GM20431 (cell line): ENCODE measurements at regions not wholly inside any gene's neighbourhood (a gene's known extent, or its start where the extent isn't known, plus 50 kb on each side); places are given as distances from the start of the nearest gene placed in this dataset.

ENCODE experiments used
- in situ Hi-C: fragments of 300-500 bp; cut with MseI, MboI; formaldehyde crosslinking; loops from one replicate; pipeline ENCODE4 v1.15.0; 2020; ENCODE audit warnings: low sequenced_read_pairs; ENCODE audit not compliant: unreplicated experiment

DNA sequence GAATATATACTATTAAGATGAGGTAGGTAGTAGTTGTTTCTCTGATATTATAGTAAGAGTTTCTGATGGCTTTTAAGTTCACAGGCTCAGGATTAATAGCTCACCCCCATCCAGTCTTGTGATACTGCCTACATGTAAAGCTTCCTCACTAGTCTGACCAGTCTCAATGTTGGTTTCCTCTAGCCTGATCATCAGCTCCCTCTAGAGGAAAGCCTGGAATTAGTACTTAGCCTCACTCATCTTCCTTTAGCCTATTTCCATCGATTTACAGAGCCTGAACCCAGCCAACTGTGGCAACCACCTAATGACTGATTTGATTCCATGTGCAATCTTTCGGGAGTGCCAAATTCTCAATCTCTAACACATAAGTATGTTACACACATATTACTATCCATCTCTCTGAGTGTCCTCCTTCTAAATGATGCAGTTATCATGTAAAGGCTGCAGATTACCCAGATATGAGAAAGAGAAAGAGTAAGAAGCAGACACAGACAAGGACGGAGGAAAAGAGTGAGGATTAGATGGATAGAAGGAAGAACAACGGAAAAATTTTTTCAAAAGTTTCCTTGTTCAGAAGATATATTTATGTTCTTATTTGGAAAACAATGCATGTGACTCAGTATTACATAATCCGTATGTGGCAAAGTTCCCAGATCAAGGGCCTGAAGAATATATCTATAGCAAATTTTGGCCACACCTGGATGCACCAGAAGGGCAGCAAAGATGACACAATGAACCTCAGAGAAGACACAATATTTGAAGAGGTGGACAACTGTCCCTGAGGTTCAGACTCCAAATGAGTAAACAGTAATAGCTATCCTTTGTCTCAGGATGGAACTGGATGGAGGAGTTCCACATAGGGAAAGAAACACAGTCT is 333.7 kb downstream of the ELAVL2 start:
- in situ Hi-C loops, result no loop called here

DNA sequence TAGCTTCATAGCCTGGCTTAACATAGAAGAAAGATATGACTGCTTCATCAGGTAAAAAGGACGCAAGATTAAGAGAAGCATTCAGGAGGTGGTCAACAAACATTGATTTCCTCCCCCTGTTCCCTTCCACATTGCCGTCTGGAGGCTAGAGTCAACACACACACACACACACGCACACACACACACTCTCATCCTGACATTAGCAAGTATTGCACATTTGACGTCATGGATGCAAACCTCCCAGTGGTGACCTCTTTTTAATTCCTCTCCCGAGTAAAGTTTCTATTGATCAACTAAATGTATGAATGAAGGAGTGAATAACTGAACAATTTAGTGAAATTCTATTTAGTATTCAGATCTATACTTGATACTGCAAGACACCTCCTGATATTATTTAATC is 332.8 kb downstream of the ELAVL2 start:
- in situ Hi-C loops, result no loop called here

DNA sequence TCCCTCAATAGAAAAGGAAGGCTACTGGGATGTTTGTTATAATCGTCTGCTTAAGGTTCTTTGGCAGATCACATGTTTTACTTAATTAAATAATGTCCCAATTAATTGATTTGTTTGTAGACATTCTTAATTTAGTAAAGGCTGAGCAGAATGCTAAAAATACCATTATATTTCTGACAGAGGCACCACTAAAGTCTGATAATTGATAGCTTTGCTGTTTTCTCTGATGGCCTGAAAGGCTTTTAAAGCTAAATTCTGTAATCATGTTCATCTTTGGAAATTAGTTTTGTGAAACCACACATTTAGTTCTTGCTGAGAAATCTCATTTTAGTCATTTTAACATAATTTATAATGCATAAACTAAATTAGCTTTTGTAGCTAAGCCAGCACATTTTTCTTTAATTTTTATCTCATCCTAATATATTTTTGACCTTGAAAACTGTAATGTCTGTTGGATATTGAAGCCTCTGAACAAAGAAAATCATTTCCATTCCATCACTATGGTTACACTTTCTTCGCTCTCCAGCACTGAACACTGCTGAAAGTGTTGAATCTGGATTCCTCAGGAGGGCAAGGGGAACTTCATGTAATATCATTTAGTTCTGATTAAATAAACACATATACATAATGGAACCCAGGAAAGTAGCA is 329.4 kb downstream of the ELAVL2 start:
- in situ Hi-C loops, result no loop called here

DNA sequence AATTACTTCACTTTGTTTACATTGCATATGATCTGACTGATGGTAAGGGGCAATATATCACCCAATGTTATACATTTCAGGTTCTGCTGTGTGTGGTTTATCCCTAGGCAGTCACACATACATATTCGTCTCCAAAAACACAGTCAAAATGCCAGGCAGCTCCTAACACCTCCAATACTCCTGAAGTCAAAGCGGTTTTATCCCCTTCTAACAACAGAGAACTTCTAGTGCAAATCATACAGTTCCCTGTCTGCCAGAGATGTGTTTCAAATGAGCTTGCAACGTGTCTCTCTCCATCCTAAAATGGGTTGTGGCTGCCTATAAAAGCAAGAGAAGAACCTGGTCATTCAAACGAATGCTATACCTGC is 328.9 kb downstream of the ELAVL2 start:
- in situ Hi-C loops, result no loop called here

DNA sequence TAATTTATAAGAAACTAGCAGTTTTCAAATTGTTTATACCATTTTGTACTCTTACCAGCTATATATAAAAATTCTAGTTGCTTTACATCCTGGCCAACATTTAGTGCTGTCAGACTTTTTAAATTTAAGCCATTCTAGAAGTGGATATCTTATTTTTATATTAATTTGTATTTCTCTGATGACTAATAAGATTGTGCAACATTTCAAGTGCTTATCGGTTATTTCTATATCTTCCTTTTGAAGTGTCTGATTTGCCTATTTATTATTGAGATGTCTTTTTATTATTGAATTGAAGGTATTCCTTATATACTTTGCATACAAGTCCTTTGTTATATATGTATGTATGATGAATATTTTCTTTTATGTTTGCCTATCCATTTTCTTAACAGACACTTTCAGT is 324.0 kb downstream of the ELAVL2 start:
- in situ Hi-C loops, result no loop called here

DNA sequence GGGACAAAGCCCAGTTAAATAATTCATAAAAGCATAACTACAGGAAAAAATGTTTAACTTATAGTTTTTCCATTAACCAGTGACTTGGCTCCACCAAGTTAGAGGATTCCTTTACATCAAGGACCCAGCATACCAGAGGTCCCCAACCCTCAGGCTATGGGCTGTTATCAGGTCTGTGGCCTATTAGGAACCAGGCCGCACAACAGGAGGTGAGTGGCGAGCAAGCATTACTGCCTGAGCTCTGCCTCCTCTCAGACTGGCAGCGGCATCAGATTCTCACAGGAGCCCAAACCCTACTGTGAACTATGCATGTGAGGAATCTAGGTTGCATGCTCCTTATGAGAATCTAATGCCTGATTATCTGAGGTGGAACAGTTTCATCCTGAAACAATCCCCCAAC is 303.1 kb downstream of the ELAVL2 start:
- in situ Hi-C loops, result no loop called here

DNA sequence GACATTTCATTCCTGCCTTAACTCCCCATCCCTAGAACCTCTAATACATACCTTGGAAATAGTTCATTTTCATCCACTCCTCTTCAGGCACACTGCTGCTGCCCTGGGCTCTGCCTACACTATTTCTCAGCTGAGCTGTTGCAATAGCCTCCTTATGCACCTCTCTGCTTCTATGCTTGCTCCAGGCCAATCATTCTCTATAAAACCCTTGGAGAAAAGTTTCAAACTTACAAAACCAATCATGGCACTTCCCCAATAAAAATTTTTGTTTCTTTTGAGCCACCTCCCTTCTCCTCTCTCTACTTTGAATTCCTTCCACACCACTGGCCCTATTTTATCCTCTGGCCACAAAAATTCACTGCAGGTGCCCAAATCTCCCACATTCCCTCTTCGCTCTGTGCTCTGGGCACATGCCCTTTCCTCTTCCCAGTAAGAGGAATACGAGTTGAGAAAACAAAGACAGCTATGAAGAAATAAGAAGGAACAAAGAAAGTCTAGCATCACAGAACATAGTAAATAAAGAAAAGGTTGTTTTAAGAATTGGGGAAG is 301.4 kb downstream of the ELAVL2 start:
- in situ Hi-C loops, result no loop called here

DNA sequence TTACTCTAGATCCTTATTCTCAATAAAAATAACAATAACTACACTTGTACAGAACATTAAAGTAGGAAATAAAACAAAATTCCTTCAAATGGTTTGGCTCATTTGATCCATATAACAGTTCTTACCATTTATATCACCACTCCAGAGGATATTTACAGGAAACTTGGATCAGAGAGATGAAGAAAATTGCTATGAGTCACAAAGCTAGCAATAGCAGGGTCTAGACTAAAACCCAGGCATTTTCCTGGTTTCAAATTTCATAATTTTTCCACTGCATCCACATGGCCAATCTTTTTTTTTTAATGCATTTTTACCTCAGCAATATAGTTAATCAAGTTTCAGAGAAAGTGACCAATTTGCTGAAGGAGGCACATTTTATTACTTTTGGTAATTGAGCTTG is 299.2 kb downstream of the ELAVL2 start:
- in situ Hi-C loops, result no loop called here

DNA sequence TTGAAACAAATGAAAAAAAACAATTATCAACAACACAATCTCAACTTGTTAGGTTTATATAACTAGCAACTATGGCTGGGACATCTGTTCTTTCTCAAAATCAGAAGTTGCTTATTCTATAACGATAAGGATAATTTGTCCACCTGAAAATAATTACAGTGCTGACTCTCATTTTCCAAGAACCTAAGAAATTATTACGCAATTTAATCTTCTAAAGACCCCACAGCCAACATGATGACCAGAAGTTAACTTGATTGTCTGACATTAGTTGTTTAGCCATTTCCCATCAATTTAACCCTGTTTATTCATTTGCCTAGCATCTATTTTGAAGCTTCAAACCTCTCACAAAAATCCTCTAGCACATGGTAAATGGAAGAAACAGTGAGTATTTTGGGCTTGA is 293.8 kb downstream of the ELAVL2 start:
- in situ Hi-C loops, result no loop called here

DNA sequence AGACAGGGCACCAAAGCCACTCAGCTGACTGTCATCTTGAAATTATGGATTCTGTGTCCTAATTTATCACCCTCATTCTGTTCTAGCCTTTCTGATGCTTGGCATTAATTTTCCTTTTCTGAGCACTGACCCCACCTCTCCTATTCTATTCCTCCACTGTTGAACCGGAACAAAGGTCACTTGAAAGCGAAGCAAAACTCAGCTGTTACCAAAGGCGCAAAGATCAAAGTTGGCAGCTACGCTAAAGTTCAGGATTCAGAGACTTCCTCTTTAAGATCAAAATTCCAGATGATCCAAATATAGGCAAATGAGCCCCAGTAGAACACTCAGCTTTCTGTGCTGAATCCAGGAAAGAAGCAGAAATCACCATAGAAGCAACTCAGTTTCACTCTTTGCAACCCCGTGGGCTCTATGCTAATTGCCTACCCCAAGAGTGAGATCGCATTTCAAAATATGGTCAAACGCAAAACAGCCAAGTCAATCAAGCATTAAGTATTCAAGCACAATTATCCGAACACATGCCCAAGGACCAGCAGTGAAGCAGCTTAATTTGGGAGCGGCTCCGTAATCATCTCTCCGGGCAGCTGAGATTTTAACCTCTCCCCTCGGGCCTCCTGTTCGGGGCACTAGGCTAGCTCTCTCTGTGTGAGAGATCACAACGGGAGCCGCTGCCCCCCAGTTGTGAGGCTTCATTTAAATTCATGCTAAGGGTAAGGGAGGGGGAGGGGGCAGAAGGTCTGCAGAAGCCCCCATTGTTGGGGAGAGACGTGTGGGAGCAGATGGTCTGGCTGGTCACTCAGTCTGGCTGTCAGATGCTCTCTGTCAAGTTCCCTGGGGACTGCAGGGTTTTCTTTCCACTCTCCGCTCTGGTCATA is 288.6 kb downstream of the ELAVL2 start:
- in situ Hi-C loops, result no loop called here

DNA sequence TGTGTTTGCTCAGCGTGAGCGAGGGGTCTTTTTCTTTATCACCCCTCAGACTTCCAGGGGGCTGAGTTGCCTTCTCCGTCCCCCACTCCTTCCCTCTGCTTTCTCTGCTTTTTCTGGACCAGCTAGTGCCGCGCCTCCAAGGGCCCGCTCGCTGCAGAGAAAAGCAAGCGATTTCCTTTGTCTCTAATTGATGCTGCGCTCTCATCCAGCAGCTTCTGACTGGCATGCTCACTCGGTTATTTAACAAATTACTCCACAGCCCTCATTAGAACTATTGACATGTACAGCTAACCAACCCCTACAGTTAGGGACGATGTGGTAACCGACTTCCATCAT is 288.0 kb downstream of the ELAVL2 start:
- in situ Hi-C loops, result no loop called here

DNA sequence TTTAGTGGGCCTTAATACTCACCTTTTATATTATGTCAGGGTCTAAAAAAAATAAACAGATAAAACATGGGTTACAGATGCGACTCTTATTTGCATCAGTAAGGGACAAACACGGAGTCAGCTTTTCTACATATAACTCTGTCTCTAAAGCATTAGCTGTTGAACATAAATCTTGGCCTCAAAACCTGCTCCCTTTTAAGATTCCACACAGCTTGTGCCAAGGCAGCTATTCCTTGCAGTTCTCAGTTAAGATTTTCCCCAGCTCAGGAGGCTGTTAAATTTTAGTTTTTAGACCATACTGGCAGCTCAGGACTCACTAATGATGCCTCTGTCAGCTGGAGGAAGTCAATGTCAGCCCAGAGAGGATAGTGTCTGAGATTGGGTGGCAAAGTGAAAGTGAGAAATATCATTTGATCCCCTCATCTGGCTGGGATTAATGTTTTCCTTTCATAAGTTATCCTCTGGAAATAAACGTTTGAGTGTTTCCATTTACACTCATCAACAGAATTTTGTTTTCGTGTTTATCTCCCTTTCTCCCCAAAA is 287.5 kb downstream of the ELAVL2 start:
- in situ Hi-C loops, result no loop called here

DNA sequence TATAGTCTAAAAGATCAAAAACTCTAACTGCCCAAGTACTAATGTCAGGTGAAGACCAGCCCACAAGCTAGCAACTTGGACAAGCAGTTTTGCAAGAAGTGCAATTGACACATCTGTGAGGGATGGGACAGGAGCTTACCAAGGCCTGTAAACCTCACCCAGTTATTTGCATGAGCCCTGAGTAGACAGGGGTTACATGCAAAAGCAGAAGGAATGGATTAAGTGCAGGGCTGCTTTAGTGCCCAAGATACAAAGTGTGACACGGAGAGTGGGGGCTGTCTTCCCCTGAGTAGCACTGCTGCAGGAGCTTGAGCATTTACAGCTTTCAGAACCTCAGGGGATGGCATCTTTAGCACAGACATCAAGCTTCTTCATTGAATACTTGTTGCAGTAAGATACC is 286.7 kb downstream of the ELAVL2 start:
- in situ Hi-C loops, result no loop called here

DNA sequence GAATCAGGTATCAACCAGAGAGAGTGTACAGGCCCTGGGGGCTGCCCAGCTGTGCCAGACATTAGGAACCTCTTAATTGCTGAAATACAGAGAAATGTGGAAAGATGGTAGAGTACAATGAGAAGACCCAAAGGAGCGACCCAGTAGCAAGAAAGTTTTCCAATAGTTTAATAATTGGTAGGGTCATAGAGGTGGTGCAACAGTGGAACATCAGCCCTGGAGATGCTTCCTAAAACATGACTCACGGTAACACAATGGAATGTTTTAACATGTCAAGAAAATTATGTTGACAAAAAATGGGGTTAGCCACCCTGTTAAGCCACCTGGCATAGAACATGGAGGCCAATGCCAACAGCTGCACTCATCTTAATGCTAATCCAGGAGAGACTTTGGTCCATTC is 284.1 kb downstream of the ELAVL2 start:
- in situ Hi-C loops, result no loop called here

DNA sequence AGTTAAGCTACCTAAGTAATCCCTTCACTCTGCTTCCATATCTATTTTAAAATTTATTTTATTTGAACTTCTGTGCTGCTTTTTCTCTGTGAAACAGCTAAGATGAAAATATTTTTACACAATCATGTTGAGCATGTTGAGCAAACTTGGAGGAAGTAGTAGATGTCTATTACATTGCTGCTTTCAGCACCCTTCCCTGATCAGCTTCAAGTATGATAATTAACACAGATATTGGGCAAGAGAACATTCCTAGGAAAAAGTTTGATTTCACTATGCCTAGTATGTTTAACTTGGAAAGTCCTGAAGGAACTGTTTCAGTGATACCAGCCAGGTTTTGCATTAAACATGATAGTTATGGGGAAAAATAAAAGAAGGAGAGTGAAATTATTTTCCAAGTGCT is 283.6 kb downstream of the ELAVL2 start:
- in situ Hi-C loops, result no loop called here

DNA sequence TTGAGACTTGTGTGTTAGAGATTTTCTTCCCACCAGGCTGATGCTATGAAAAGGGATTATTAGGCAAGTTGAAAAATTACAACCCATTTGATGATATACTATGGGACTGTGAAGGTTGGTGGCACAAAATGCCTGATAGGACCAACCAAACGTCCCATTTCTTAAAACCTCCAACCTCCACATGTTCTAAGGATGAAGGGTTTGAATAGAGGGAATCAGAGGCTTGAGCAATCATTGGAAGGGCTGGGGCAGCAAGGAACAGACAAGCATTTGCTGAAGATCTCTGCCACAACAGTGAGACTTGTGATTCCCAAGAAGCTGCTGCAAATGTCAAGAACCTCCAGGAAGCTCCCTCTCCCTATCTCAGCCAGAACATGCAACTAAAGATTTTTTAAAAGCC is 283.1 kb downstream of the ELAVL2 start:
- in situ Hi-C loops, result no loop called here

DNA sequence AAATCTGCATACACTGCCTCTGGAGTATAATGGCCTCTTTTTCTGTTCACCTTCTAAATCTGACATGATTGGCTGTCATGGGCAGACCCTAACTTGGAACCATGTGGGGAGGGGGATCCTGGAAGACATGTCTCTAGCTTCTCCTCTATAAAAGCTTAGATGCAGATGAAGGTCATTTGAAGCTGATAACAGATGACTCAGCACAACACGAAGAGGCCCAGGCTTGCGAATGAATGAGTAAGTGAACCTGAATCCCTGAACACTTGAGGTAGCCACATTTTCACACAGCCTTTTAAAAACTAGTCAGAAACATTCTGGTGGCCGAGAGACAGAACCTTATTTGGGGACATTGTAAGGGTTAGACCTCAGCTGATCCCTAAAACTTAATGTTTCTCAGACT is 282.6 kb downstream of the ELAVL2 start:
- in situ Hi-C loops, result no loop called here

DNA sequence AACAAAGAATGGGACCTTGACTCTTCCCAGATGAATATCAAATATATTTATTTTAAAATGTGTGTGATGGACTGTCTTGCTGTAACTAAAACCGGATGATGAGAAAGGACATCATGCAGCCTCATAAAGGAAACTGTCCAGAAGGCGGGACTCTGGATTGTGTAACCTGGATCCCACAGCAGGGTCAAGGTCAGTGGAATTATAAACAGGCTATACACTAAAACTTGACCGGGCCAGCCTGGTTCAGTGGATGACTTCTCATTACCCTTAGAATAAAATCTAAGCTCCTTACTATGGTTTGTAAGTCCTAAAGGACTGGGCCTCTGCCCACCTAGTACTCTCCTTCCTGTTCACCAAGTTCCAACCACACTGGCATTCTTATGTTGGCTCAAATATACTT is 280.3 kb downstream of the ELAVL2 start:
- in situ Hi-C loops, result no loop called here

DNA sequence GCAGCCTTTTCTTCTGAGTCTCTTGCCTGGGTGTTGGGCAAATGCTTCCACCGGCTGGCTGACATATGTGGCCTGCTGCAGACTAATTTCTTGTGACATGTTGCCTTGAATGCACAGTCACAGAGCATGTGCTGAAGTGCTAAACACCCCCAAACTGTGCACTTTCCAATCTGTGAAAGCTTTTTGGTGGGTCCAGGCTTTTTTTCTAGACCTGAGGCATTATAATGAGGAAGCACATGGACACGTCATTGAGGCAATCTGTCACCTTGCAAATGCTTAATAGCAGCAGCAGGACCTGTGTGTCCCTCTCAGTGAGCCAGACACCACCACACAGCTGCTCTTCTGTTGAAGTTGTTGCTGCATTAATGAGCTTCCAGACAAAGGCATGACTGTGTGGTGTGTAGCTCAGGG is 274.7 kb downstream of the ELAVL2 start:
- in situ Hi-C loops, result no loop called here

DNA sequence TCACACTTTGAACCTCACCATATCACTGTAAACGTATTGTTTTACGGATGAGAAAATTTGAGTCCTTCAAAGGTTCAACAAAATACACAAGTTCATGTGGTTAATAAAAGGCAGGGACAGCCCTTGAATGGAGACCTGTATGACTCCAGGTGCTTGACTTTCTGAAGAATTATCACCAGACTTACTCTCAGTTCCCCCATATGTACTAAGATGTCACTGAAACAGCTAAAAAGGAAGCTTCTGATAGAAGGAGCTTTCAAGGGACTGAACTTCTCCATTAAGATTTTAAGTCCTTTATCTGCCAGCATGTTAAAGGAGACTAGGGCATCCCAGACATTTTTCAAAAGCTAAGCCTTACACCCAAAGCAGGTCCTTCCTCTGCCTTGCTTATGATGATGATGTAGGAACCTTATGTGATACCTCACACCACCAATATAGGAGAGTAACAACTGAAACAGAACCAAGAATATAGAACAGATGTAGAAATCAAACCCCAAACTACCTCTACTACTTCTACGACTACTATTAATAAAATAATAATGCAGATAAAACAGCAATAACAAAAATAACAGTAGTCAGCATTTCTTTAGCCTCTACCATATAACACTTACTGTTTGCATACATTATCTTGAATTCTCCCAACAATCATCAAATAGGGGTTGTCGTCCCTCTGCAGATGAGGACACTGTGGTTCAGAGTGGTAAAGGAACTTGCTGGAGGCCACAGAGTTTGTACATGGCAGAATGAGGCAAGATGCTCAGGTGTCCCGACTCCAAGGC is 273.9 kb downstream of the ELAVL2 start:
- in situ Hi-C loops, result no loop called here
